MCF 10A (cell line): ENCODE measurements at regions not wholly inside any gene's neighbourhood (a gene's known extent, or its start where the extent isn't known, plus 50 kb on each side); places are given as distances from the start of the nearest gene placed in this dataset.
"Not testable (repeated sequence)": the region's sequence is repeated elsewhere in the genome, so short reads cannot be mapped to it uniquely, and the experiment has no call there.

Source experiments
- BruUV-seq: library from RNA; stranded (reverse); fragments of 400-500 nt; replicated peaks from 2 replicates; lab custom pipeline; 2021; lab: Mats Ljungman, UMichigan
- CTCF ChIA-PET: fragments of 300-600 bp; sonication (Branson Sonifier 250); formaldehyde crosslinking; extraction: SDS; loops from one replicate; lab custom pipeline; 2021; ENCODE audit warnings: antibody characterized with exemption, inconsistent platforms; lab: Yijun Ruan, JAX
- POLR2A ChIA-PET: fragments of 300-600, 350-650 bp; sonication (Branson Sonifier 250); formaldehyde crosslinking; extraction: SDS; loops from one replicate; lab custom pipeline; 2020; ENCODE audit warnings: antibody characterized with exemption, inconsistent platforms; lab: Yijun Ruan, JAX
- DNase-seq: peaks from one replicate; pipeline ENCODE4 v3.0.0-alpha.2; 2018; ENCODE audit not compliant: unreplicated experiment
- H3K27ac Mint-ChIP-seq: one replicate; pipeline ENCODE4 v1.8.0; 2022; ENCODE audit warnings: mild to moderate bottlenecking, low read depth, mixed read lengths; ENCODE audit not compliant: unreplicated experiment
- H3K27me3 Mint-ChIP-seq: one replicate; pipeline ENCODE4 v1.8.0; 2022; ENCODE audit warnings: mixed read lengths; ENCODE audit not compliant: insufficient read depth, unreplicated experiment
- H3K36me3 Mint-ChIP-seq: one replicate; pipeline ENCODE4 v1.8.0; 2022; ENCODE audit warnings: mild to moderate bottlenecking, moderate library complexity, mixed read lengths; ENCODE audit not compliant: insufficient read depth, unreplicated experiment
- H3K4me1 Mint-ChIP-seq: one replicate; pipeline ENCODE4 v1.8.0; 2022; ENCODE audit warnings: mixed read lengths; ENCODE audit not compliant: insufficient read depth, unreplicated experiment
- H3K4me3 Mint-ChIP-seq: one replicate; pipeline ENCODE4 v1.8.0; 2022; ENCODE audit warnings: mild to moderate bottlenecking, moderate library complexity, mixed read lengths; ENCODE audit not compliant: unreplicated experiment
- H3K9me3 Mint-ChIP-seq: one replicate; pipeline ENCODE4 v1.8.0; 2022; ENCODE audit warnings: mixed read lengths; ENCODE audit not compliant: unreplicated experiment
- intact Hi-C: fragments of 100-400 bp; cut with micrococcal nuclease; formaldehyde crosslinking; loops from 2 replicates; pipeline ENCODE4 v1.14.1; 2022

DNA sequence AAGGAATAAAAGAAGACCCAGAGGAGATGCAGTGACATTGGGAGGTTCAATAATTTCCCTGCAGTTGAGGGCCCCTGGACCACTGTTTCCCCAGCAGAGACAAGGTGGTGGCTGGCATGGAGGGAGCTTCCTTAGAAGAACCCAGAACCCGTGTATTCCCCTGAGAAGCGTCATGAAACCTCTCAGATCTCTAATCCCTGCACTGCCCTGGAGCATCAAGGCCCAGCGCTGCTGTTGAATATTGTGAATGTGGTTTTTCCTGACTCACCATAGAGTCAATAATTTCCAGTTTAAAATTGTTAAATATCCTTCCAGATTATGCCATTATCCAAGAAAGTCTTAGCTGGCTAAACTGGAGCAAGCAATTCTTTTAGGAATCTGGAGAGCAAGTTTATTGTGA lies 187.2 kb downstream of the LMLN start:
- H3K4me3 Mint-ChIP-seq, POLR2A ChIA-PET, BruUV-seq, H3K9me3 Mint-ChIP-seq, H3K27ac Mint-ChIP-seq, DNase-seq, H3K27me3 Mint-ChIP-seq, H3K4me1 Mint-ChIP-seq, intact Hi-C loops, H3K36me3 Mint-ChIP-seq, CTCF ChIA-PET: not testable (repeated sequence)

DNA sequence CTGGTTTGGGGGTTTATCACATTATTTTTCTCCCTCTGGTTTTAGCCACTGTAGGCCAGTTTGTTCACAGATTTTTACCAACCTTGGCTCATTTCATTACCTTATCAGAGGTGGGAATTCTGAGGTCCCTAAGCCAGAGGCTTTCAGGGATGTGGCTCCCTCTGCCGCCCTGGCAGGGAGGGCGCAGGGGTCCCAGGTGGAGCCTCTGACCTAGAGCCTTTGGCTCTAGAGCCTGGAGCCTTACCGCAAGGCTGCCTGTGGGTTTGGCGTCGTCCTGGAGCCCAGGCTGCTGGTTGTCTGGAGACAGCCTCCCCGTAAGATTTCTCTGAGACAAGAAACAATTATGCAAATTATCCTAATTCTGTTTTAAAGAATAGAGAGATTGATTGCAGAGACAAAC lies 188.0 kb downstream of the LMLN start:
- CTCF ChIA-PET, H3K9me3 Mint-ChIP-seq, POLR2A ChIA-PET, H3K36me3 Mint-ChIP-seq, H3K27me3 Mint-ChIP-seq, BruUV-seq, H3K27ac Mint-ChIP-seq, H3K4me1 Mint-ChIP-seq, DNase-seq, H3K4me3 Mint-ChIP-seq, intact Hi-C loops: not testable (repeated sequence)

DNA sequence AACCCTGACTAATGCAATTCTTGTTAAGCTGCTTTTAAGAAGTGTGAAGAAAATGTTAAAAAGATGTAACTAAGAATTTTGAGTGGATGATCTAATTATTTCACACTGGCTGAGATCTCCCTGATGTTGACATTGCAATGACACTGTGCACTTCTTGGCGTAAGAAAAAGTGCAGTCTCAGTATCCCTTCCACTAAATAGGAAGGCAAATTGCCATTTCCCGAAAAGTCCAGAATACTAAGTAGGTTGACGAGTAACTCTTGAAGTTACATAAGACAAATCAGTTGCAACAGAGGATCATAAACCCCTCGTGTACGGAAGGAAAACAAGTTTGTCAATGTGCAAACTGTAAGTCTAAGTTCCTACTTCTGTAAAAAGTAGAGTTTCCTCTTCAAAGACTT lies 189.9 kb downstream of the LMLN start:
- H3K9me3 Mint-ChIP-seq, POLR2A ChIA-PET, CTCF ChIA-PET, H3K36me3 Mint-ChIP-seq, H3K4me3 Mint-ChIP-seq, DNase-seq, H3K27ac Mint-ChIP-seq, intact Hi-C loops, H3K27me3 Mint-ChIP-seq, H3K4me1 Mint-ChIP-seq, BruUV-seq: not testable (repeated sequence)

DNA sequence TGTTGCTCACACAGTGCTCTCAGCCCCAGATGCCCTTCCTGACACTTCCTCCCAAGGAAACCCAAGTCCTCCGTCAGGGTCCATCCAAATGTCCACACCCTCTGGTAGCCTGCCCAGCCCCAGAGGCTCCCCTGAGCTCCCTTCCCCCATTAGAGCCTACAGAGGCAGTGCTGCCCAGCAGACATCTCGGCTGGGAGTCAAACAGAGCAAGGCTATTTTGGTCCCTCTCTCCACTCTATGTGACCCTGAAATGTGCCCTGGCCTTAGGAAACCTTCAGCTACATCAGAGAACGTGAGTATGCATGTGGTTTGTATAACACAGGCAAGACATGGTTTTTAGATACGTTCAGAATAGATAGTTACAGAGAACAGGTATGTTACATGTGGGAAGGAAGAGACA lies 191.8 kb downstream of the LMLN start:
- not testable (repeated sequence) for BruUV-seq

DNA sequence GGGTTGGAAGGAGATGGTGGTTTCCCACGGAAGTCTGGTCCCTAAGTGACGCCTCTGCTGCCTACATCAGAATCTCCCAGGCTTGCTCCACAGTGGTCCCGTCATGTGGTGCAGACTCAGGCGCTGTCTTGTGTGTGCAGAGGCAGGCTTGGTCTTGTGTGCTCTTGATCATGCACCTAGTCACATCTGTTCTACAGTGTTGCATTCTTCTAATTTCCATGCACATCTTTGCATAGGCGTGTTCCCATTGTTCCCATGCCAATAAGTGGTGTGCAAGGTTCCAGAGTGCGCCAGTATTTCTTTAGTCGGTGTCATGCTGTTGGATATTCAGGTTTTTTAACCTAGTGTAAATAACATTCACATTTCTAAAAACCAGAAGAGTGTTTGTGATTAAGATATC lies 195.8 kb downstream of the LMLN start:
- H3K36me3 Mint-ChIP-seq, intact Hi-C loops, H3K4me1 Mint-ChIP-seq, H3K4me3 Mint-ChIP-seq, H3K9me3 Mint-ChIP-seq, POLR2A ChIA-PET, H3K27me3 Mint-ChIP-seq, CTCF ChIA-PET, DNase-seq, H3K27ac Mint-ChIP-seq, BruUV-seq: not testable (repeated sequence)

More for the DNA sequence above, 191.8 kb downstream of the LMLN start:
- H3K36me3 Mint-ChIP-seq, DNase-seq, intact Hi-C loops, H3K4me1 Mint-ChIP-seq, H3K27ac Mint-ChIP-seq, H3K4me3 Mint-ChIP-seq, H3K27me3 Mint-ChIP-seq, H3K9me3 Mint-ChIP-seq, CTCF ChIA-PET, POLR2A ChIA-PET: not testable (repeated sequence)

DNA sequence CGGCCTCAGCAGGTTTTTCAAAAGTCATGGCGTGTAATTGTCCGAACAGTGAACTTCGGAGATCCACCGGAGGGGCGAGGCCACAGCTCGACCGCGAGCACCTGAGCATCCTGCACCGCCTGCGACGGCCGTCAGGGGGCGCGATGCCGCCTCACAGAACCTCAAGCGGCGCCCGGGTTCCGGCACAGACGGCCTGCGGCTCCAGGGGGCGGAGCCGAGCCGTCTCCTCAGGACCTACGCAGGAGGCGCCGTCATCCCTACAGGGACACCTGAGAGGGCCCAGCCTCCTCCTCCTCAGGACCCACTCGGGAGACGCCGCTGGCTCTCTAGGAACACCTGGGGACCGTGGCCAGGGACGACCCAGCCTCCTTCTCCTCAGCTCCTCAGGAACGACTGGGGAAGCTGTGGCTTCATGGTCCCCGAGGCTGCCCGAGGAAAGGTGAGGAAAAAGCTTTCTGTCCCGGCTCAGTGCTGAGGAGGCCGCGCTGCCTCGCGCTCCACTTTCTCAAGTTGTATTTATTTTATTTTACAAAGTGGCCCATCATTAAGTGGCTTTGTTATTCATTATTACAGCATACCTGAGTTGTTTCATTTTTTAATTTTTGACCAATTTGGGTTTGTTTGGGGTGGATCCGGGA lies 197.3 kb downstream of the LMLN start:
- BruUV-seq, H3K36me3 Mint-ChIP-seq, H3K4me1 Mint-ChIP-seq, H3K9me3 Mint-ChIP-seq, POLR2A ChIA-PET, H3K4me3 Mint-ChIP-seq, DNase-seq, CTCF ChIA-PET, H3K27me3 Mint-ChIP-seq, intact Hi-C loops, H3K27ac Mint-ChIP-seq: not testable (repeated sequence)

DNA sequence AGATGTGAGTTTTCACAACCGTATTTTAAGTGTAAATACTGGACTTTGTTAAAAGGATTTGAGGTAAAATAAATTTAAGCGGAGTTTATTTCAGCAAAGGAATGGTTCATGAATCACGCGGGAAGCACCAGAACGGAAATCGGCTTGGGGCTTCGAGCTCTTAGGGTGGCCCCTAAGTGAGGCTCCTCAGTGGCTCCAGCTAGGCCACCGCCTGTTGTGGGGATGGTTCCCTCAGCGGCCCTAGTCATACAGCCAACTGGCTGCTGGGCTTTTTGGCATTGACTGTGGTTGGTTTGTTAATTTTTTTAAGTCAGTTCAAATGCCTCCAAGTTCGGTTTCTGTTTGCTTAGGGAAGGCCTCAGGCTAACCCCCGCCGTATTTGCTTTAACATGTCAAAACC lies 198.0 kb downstream of the LMLN start:
- intact Hi-C loops, H3K4me1 Mint-ChIP-seq, POLR2A ChIA-PET, H3K9me3 Mint-ChIP-seq, H3K36me3 Mint-ChIP-seq, H3K27me3 Mint-ChIP-seq, BruUV-seq, H3K4me3 Mint-ChIP-seq, CTCF ChIA-PET, DNase-seq, H3K27ac Mint-ChIP-seq: not testable (repeated sequence)
